Mammary epithelial cell (primary cell): ENCODE measurements at regions not wholly inside any gene's neighbourhood (a gene's known extent, or its start where the extent isn't known, plus 50 kb on each side); places are given as distances from the start of the nearest gene placed in this dataset.

Experiments used
- EZH2 ChIP-seq: IDR thresholded peaks from 2 replicates; pipeline ENCODE4 v1.6.1; 2012; ENCODE audit warnings: low read length, inconsistent platforms, borderline replicate concordance
- TF ChIP-seq, protein P1 (sequence below), 2 donors: IDR thresholded peaks in 1 of 2; conservative IDR thresholded peaks in 1 of 2; 2 replicates each; pipeline ENCODE4 v1.5.1; 2011 to 2012; ENCODE audit warnings: inconsistent platforms in 2 of 2, low read length in 2 of 2, mild to moderate bottlenecking in 2 of 2, control low read depth in 1 of 2, low read depth in 1 of 2; ENCODE audit not compliant: insufficient read depth in 1 of 2; ENCODE audit errors: extremely low read depth in 1 of 2

DNA sequence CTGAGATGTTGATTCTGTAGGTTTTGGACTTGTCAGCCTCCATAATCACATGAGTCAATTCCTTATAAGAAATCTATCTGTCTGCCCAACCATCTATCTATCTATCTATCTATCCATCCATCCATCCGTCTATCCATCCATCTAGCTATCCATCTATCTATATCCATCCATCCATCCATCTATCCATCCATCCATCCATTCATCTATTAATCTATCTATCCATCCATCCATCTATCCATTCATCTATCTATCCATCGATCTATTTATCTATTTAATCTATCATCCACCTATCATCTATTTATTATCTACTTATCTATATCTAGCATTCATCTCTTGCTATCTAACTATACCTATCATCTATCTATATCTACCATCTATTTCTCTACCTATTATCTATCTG lies 357.2 kb upstream of the ZNF507 start:
- TF ChIP-seq, protein P1, sequence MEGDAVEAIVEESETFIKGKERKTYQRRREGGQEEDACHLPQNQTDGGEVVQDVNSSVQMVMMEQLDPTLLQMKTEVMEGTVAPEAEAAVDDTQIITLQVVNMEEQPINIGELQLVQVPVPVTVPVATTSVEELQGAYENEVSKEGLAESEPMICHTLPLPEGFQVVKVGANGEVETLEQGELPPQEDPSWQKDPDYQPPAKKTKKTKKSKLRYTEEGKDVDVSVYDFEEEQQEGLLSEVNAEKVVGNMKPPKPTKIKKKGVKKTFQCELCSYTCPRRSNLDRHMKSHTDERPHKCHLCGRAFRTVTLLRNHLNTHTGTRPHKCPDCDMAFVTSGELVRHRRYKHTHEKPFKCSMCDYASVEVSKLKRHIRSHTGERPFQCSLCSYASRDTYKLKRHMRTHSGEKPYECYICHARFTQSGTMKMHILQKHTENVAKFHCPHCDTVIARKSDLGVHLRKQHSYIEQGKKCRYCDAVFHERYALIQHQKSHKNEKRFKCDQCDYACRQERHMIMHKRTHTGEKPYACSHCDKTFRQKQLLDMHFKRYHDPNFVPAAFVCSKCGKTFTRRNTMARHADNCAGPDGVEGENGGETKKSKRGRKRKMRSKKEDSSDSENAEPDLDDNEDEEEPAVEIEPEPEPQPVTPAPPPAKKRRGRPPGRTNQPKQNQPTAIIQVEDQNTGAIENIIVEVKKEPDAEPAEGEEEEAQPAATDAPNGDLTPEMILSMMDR (conservative IDR thresholded peaks at IDR 0.05 in 1 of 2, IDR thresholded peaks at IDR 0.05 in 1 of 2; ENCODE audit: extremely low read depth in 1 of 2, insufficient read depth in 1 of 2, low read depth in 1 of 2, low read length in 2 of 2): no peak
- TF ChIP-seq EZH2: no peak
